Ovary (tissue), 7 donors: ENCODE measurements at regions not wholly inside any gene's neighbourhood (a gene's known extent, or its start where the extent isn't known, plus 50 kb on each side); places are given as distances from the start of the nearest gene placed in this dataset.

Experiments
- DNase-seq, 5 donors: peaks; one replicate each; pipeline ENCODE4 v3.0.0-alpha.2; 2019 to 2020
- H3K27ac ChIP-seq, 2 donors: fragments of 200-600 bp; one replicate each; pipeline versions ENCODE4 v1.5.1 to v1.8.0; 2019 to 2022
- H3K27me3 ChIP-seq: fragments of 200-600 bp; one replicate; pipeline ENCODE4 v1.8.0; 2022
- H3K36me3 ChIP-seq: fragments of 200-600 bp; sonication (generic); one replicate; pipeline ENCODE4 v1.5.1; 2019
- H3K4me1 ChIP-seq: one replicate; pipeline ENCODE4 v1.8.1; 2013; ENCODE audit warnings: mild to moderate bottlenecking, moderate library complexity; ENCODE audit not compliant: insufficient read depth
- H3K4me3 ChIP-seq: fragments of 200-600 bp; sonication (generic); one replicate; pipeline ENCODE4 v1.5.1; 2017
- H3K9me3 ChIP-seq, 2 donors: fragments of 200-600 bp in 1 of 2; sonication (generic) in 1 of 2; one replicate each; pipeline versions ENCODE4 v1.5.1 to v1.8.1; 2013 to 2019; ENCODE audit warnings: mild to moderate bottlenecking in 1 of 2, moderate library complexity in 1 of 2
- CTCF ChIP-seq, 3 donors: fragments of 450-650 bp in 2 of 3; fragments of 200-600 bp in 1 of 3; IDR thresholded peaks; one replicate each; pipeline versions ENCODE4 v1.5.1 to v1.8.0; 2016 to 2022; ENCODE audit warnings: antibody characterized with exemption in 3 of 3, mild to moderate bottlenecking in 1 of 3
- EP300 ChIP-seq: sonication (generic); formaldehyde crosslinking; IDR thresholded peaks from one replicate; pipeline ENCODE4 v1.6.1; 2017; ENCODE audit warnings: antibody characterized with exemption
- POLR2A ChIP-seq: fragments of 450-650 bp; IDR thresholded peaks from one replicate; pipeline ENCODE4 v1.6.1; 2017; ENCODE audit warnings: antibody characterized with exemption, mild to moderate bottlenecking, moderate library complexity
- WGBS, 3 donors: extraction: QIAGEN DNeasy Blood & Tissue Kit in 1 of 3; methylation state at CpG; one replicate each; pipeline versions ENCODE4 v1.1.5 to v1.1.7; 2013 to 2017; 5-methylcytosine and 5-hydroxymethylcytosine counted together
- intact Hi-C, 4 donors: fragments of 100-400 bp; cut with DNase I; formaldehyde crosslinking; loops; one replicate each; pipeline versions ENCODE4 v1.11.0 to v1.15.1; 2022 to 2023
- donor health status: DM: no; HTN: no; CAD: no; lungs with moderate emphysema.
- donor health status: DM: no; HTN: no; CAD: no.
- donor health status: Bipolar disorder and iron deficiency.
- donor health status: DM: no; HTN: no; CAD: no.
- donor health status: DM: yes; HTN: yes; CAD: no.

DNA sequence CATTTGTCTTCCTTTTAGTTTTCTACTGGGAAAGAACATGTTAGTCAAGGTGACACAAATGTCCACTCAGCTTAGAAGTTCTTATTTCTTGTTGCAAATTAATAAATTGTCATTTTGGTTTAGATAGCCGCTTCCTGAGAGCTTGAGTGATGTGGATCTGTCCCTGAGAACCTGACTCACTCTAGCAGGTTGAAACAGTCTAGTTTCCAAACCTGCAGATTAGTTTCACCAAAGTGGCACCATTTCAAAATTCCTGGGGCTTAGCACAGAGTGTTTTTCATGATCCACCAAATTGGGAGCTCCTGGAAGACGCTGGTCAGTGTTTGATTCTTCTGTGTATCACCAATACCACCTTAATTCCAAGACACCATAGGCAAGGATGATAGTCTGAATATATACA, 119.4 kb upstream of the TSC22D1 start:
- intact Hi-C loops, result no loop called here
- no peak overlapping the region for H3K4me3 ChIP-seq
- H3K9me3 ChIP-seq, result no peaks in the 10 kb centered on the region
- WGBS, 3 donors, result 84 to 90% (median 90%) methylated on average over 2 of the region's 2 CpGs
- no peaks in the 10 kb centered on the region for H3K36me3 ChIP-seq
- TF ChIP-seq POLR2A (no peak), EP300 (no peak), CTCF (IDR thresholded peaks at IDR 0.05) (no peak)
- H3K27ac ChIP-seq, result no peak overlapping the region
- no peaks in the 10 kb centered on the region for H3K27me3 ChIP-seq
- no peaks in the 10 kb centered on the region for H3K4me1 ChIP-seq
- no peak for DNase-seq

DNA sequence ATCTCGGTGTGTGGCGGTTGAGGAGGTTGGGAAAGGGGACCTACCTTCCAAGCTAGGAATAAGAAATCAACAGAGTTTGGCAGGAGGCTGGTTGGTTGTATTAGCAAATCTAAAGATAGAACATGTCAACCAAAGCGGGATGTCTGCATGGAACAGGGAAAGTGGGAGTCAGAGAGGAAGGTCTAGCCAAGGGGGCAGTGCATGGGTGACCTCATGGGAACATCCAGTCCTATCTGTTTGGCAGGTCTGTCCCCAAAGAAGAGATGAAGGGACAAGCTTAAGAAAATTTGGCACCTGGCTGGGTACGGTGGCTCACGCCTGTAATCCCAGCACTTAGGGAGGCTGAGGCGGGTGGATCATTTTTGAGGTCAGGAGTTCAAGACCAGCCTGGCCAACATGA, 118.7 kb upstream of the TSC22D1 start:
- intact Hi-C loops, result no loop called here
- H3K4me3 ChIP-seq, result no peak overlapping the region
- WGBS, 3 donors, result 68 to 73% (median 69%) methylated on average over 6 of the region's 6 CpGs
- no peaks in the 10 kb centered on the region for H3K4me1 ChIP-seq
- TF ChIP-seq CTCF (IDR thresholded peaks at IDR 0.05) (no peak), EP300 (no peak), POLR2A (no peak)
- H3K27me3 ChIP-seq, result no peaks in the 10 kb centered on the region
- DNase-seq, result no peak
- H3K9me3 ChIP-seq, result no peaks in the 10 kb centered on the region
- no peak overlapping the region for H3K27ac ChIP-seq
- H3K36me3 ChIP-seq, result no peaks in the 10 kb centered on the region

GRCh38 chr13:44694291-44694690, 118.2 kb upstream of the TSC22D1 start:
- no peaks in the 10 kb centered on the region for H3K36me3 ChIP-seq
- no peaks in the 10 kb centered on the region for H3K27me3 ChIP-seq
- intact Hi-C loops, result no loop called here
- H3K4me1 ChIP-seq, result no peaks in the 10 kb centered on the region
- TF ChIP-seq EP300 (no peak), POLR2A (no peak), CTCF (IDR thresholded peaks at IDR 0.05) (no peak)
- H3K4me3 ChIP-seq, result no peak overlapping the region
- H3K9me3 ChIP-seq, result no peaks in the 10 kb centered on the region
- no peak for DNase-seq
- H3K27ac ChIP-seq, result no peak overlapping the region

DNA sequence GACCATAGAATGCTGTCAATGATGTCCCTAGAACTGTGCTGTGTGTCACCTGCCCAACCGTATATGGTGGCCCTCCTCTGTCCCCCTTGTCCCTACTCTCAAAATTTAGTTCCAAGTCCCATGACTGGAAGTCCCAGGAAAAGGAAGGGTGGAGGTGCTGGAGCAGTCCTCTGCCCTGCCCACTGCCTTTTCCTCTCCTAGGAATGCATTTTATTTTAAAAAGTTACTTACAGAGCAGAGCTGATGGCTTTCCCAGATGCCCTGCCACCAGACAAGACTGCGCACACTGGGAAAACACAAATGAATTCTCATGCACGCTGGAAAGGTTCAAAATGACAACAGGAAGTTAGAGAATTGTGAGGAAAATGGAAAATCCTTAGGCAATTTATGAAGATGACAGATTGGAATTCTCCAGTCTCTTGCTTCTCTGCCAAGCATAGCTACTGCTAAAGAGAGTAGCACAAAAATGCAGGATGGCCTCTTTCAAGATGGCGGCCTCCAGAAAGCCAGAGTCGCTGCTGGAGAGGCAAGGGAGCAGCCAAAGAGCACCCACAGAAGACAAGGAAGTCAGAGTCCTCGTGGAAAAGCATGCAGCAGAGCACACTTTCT, 117.1 kb upstream of the TSC22D1 start:
- intact Hi-C loops, result no loop called here
- no peak for DNase-seq
- Histone ChIP-seq H3K27me3 (no peaks in the 10 kb centered on the region), H3K36me3 (no peaks in the 10 kb centered on the region), H3K27ac (no peak overlapping the region), H3K4me1 (peaks cover 1% of the 10 kb centered on the region), H3K4me3 (no peak overlapping the region), H3K9me3 (no peaks in the 10 kb centered on the region)
- no peak for TF ChIP-seq EP300
- no peak for TF ChIP-seq POLR2A
- no peak for TF ChIP-seq CTCF (IDR thresholded peaks at IDR 0.05)
- 81 to 89% (median 86%) methylated on average over 6 of the region's 6 CpGs for WGBS, 3 donors
